ENCODE measurements at regions not wholly inside any gene's neighbourhood (a gene's known extent, or its start where the extent isn't known, plus 50 kb on each side); places are given as distances from the start of the nearest gene placed in this dataset.

DNA sequence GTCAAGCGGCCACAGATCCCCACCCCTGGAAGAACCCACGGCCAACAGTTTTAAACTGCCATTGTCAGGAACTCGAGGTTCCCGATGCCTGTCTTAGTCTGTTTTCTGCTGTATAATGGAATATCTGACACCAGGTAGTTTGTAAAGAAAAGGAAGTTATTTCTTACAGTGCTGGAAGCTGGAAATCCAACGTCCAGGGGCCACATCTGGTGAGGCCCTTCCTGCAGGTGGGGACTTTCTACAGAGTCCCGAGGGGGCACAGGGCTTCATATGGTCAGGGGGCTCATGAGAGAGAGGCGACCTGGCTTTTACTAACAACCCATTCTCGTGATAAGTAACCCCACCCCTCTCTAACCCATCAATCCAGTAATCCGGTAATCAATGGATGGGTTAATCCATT is 501.6 kb upstream of the MYT1L start:
- POLR2A ChIA-PET (ENCODE audit: partially characterized antibody): no interaction called here
- Histone ChIP-seq H2BK12ac (ENCODE audit: low read depth, low read length) (no peak overlapping the region), H2BK20ac (ENCODE audit: low read length) (no peak overlapping the region), H4K91ac (replicated peaks; ENCODE audit: insufficient read length, low read length) (no peak overlapping the region), H4K5ac (ENCODE audit: insufficient read length, low read depth, low read length) (no peak overlapping the region), H3K4me3 (ENCODE audit: extremely low read depth in 1 of 4, insufficient read depth in 2 of 4, low read depth in 3 of 4, low read length in 4 of 4) (no peak overlapping the region), H3K36me3 (ENCODE audit: control insufficient read depth in 2 of 4, insufficient read depth in 4 of 4, low read length in 3 of 4) (no peaks in the 10 kb centered on the region), H2BK120ac (replicated peaks; ENCODE audit: low read depth, low read length) (no peak overlapping the region), H4K8ac (ENCODE audit: extremely low read depth, insufficient read depth, low read length) (no peak overlapping the region), H2AFZ (ENCODE audit: low read length) (no peak overlapping the region), H3K23ac (ENCODE audit: insufficient read length) (no peak overlapping the region), H3K79me1 (ENCODE audit: low read depth, low read length) (no peaks in the 10 kb centered on the region), H3K4ac (replicated peaks; ENCODE audit: insufficient read length, low read depth, low read length) (no peak overlapping the region), H3K9me3 (ENCODE audit: insufficient read depth in 2 of 2, low read depth in 1 of 2, low read length in 1 of 2) (no peaks in the 10 kb centered on the region), H4K20me1 (replicated peaks in 1 of 2; ENCODE audit: control insufficient read depth in 1 of 2, insufficient read depth in 2 of 2, low read length in 2 of 2) (no peaks in the 10 kb centered on the region), H2BK15ac (ENCODE audit: low read length) (no peak overlapping the region), H3K4me1 (replicated peaks in 1 of 4; ENCODE audit: control insufficient read depth in 3 of 4, insufficient read depth in 4 of 4, low read length in 3 of 4) (no peaks in the 10 kb centered on the region), H3K18ac (ENCODE audit: extremely low read depth, low read length) (no peak overlapping the region), H2AK5ac (ENCODE audit: low read depth, low read length) (no peak overlapping the region), H3K79me2 (ENCODE audit: control insufficient read depth in 1 of 2, insufficient read depth in 2 of 2, low read length in 2 of 2) (no peaks in the 10 kb centered on the region), H3K27me3 (replicated peaks in 1 of 4; ENCODE audit: control insufficient read depth in 3 of 4, extremely low read depth in 1 of 4, insufficient read depth in 3 of 4, low read length in 3 of 4) (no peaks in the 10 kb centered on the region), H3K4me2 (ENCODE audit: insufficient read depth in 1 of 2, low read depth in 2 of 2, low read length in 2 of 2) (no peak overlapping the region), H3K27ac (ENCODE audit: low read depth, low read length) (no peak overlapping the region), H2BK5ac (ENCODE audit: low read depth, low read length) (no peak overlapping the region), H3K56ac (replicated peaks; ENCODE audit: insufficient read length, low read depth, low read length) (no peak overlapping the region), H3K23me2 (ENCODE audit: low read depth, low read length) (no peaks in the 10 kb centered on the region), H3K9ac (replicated peaks in 1 of 4; ENCODE audit: extremely low read depth in 1 of 4, low read depth in 3 of 4, low read length in 3 of 4) (no peak overlapping the region), H3K14ac (ENCODE audit: insufficient read length) (no peak overlapping the region)
- WGBS, 2 experiments (ENCODE audit: extremely low coverage in 1 of 2, insufficient coverage in 1 of 2, insufficient read length in 1 of 2, insufficient replicate concordance in 2 of 2, low coverage in 1 of 2, low lambda C conversion rate in 2 of 2, missing lambda C conversion rate in 1 of 2): 88% methylated on average over 9 of the region's 9 CpGs; no CpG with 5 or more reads in 1 of the 2 experiments
- DNase-seq (ENCODE audit: low read depth in 1 of 2, low spot score in 2 of 2): no peak
- no peak for FAIRE-seq
- CTCF ChIA-PET (ENCODE audit: partially characterized antibody): interaction anchor here (0.8 to 2.0 kb wide), 2 partner anchors 12 to 109 kb away, joined by 3 to 9 read pairs; no protein-coding TSS in a partner anchor
- no peak for TF ChIP-seq RAD21 (IDR thresholded peaks at IDR 0.05 in 1 of 2, conservative IDR thresholded peaks at IDR 0.05 in 1 of 2; ENCODE audit: low read depth in 2 of 2, low read length in 2 of 2)
- TF ChIP-seq NRF1 (IDR thresholded peaks at IDR 0.05; ENCODE audit: low read depth, low read length): no peak
- no peak for TF ChIP-seq CTBP2 (IDR thresholded peaks at IDR 0.05; ENCODE audit: borderline replicate concordance, insufficient read depth, insufficient read length, low read length)
- TF ChIP-seq SP2 (IDR thresholded peaks at IDR 0.05; ENCODE audit: low read length): no peak
- TF ChIP-seq TAF1 (IDR thresholded peaks at IDR 0.05; ENCODE audit: low read depth, low read length): no peak
- no peak for TF ChIP-seq SIN3A (conservative IDR thresholded peaks at IDR 0.05 in 1 of 2, IDR thresholded peaks at IDR 0.05 in 1 of 2; ENCODE audit: low read depth in 1 of 2, low read length in 2 of 2)
- no peak for TF ChIP-seq SRF (IDR thresholded peaks at IDR 0.05; ENCODE audit: low read depth, low read length)
- no peak for TF ChIP-seq CHD1 (IDR thresholded peaks at IDR 0.05; ENCODE audit: low read depth, low read length)
- no peak for TF ChIP-seq KDM1A (IDR thresholded peaks at IDR 0.05; ENCODE audit: borderline replicate concordance, low read length)
- TF ChIP-seq EP300 (IDR thresholded peaks at IDR 0.05; ENCODE audit: borderline replicate concordance in 1 of 2, low read depth in 2 of 2, low read length in 2 of 2): no peak
- TF ChIP-seq HDAC6 (IDR thresholded peaks at IDR 0.05; ENCODE audit: low read depth, low read length): no peak
- no peak for TF ChIP-seq RFX5 (IDR thresholded peaks at IDR 0.05; ENCODE audit: borderline replicate concordance, low read depth, low read length)
- no peak for TF ChIP-seq BRCA1 (IDR thresholded peaks at IDR 0.05; ENCODE audit: low read depth, low read length)
- TF ChIP-seq JUN (IDR thresholded peaks at IDR 0.05; ENCODE audit: low read depth, low read length): no peak
- no peak for TF ChIP-seq TBP (IDR thresholded peaks at IDR 0.05; ENCODE audit: low read depth, low read length)

Data from H1 (cell line).